ENCODE measurements at regions not wholly inside any gene's neighbourhood (a gene's known extent, or its start where the extent isn't known, plus 50 kb on each side); places are given as distances from the start of the nearest gene placed in this dataset.

DNA sequence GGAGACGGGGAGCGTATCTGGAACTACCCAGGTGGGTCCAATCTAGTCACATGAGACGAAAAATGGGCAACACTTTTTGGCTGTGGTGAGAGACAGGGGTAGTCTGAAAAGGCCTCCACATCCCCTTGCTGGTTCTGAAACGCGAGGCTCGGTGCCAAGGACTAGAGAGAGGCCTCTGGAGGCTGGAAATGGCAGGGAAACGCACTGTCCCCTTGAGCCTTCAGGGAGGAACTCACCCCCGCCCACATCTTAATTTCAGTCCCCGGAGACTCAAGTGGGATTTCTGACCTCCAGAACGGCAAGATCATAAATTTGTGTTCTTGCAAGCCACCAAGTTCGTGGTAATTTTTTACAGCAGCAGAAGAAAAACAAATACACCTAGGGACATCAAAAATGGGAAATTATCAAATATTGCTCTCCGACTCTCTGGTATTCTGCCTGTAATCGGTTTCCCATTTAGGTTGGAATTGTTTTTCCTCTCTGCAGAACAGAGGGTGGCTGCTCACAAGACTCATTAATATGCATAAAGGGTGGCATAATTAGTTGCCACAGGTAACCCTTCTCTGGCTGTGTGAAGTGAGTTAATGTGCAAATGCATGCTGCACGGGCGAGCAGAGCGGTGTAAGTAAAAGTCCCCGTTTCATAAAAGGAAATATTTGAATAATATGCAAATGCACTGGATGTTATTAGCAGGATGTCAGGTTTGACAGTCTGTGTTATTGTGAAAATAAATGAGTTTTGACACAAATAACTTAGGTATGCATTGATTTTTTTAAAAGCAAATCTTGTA, 185.7 kb downstream of the ARRDC4 start:
- no peak for DNase-seq

DNA sequence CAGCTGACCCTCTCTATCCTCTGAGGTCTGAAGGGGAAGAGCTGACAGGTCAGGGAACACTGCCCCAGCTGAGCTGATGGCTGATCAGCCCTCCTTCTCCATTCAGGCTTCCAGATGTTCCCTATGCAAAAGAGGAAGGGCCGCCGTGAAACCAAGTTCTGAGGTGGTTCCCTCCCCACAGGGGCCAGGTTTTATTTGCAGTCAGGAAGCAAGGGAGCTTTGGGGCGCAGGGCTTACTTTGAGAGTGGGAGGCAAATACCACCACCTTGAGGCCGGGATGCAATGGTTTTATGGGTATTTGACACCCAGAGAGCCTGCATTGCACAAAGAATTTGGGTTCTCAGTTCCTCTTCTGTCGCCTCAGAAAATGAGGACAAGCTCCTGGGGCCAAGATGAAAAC, 186.9 kb downstream of the ARRDC4 start:
- no peak for DNase-seq

DNA sequence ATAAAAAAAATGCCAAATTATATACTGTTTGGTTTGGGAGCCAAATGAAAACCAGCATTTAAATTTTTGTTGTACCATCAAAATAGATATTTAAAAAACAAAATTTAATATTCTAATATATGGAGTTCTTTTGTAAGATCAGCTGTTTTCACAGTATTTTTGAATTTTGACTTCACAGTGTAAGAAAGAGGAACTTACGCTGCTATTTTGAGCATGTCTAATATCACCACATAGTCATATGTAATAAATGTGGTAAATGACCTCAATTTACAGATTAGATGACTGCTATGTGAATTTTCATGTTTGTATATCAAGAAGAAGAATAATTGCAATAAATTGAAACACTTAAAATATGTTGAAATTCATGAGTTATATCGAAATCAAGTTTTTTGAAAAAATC, 189.6 kb downstream of the ARRDC4 start:
- DNase-seq: no peak

DNA sequence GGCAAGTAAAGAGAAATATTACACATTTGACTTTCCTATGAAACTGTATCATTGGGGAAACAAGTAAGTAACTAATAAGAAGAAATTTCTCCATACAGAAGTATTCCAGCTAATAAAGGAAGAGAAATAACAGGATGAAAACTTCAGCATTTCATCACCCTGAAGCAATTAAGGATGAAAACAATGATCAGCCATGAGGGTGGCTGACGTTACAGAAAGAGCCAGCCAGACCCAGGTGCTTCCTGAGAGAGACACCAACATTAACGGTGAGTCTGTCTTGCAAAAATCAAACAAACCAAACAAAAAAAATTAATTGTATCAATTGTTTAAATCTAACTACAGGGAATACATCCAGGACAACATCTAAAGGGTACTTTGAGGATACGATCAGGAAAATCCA, 190.0 kb downstream of the ARRDC4 start:
- DNase-seq: no peak

DNA sequence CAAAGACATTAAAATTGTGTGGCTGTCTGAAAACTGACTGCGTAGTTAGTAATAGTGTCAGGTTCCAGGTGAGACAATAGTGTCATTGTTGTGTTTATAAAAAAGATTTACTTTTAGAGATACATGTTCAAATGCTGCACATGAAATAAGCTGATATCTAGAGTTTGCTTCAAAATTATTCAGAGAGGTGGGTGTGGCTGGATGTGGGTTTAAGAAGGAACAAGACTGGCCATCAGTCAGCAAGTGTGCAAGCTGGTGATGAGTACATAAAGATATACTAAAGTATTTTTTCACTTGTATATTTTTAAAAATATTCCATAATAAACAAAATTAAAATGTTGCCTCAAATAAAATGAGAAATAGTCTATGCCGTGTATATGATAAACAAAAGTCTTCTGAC, 190.6 kb downstream of the ARRDC4 start:
- DNase-seq: no peak

DNA sequence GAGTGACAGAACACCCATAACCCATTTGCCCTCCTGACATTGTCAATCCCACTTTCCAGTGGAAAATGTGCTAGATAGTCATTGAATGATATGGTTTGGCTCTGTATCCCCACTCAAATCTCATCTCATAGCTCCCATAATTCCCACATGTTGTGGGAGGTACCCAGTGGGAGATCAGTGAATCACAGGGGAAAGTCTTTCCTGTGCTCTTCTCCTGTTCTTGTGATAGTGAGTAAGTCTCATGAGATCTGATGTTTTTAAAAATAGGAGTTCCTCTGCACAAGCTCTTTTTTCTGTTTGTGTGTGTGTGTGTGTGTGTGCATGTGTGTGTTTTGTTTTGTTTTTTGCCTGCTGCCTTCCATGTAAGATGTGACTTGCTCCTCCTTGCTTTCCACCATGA, 191.7 kb downstream of the ARRDC4 start:
- DNase-seq: no peak

GRCh38 chr15:98154863-98155262, 194.4 kb downstream of the ARRDC4 start:
- no peak for DNase-seq

DNA sequence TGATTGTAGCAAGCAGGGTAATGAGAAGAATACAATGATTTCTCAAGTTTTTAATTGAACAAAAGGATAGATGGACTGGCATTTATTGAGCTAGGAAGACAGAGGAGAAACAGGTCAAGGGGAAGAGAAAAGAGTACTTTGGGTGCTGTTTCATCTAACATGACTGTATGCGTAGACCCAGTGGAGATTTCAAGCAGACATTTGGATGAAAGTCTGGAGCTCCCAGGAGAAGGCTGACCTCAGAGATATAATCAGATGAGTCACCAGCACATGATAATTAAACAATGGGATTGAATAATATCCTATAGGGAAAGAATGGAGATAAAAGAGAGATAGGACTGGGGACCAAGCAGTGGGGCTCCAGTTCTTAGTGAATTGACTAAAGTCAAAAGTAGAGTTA, 194.9 kb downstream of the ARRDC4 start:
- no peak for DNase-seq

- no peak for DNase-seq
These were observed 199.7 kb downstream of the ARRDC4 start for GRCh38 chr15:98160236-98160635.

- DNase-seq: no peak
These were observed 203.0 kb downstream of the ARRDC4 start for GRCh38 chr15:98163319-98164045.

- DNase-seq: no peak
These were observed 204.1 kb downstream of the ARRDC4 start for GRCh38 chr15:98164571-98164970.

DNA sequence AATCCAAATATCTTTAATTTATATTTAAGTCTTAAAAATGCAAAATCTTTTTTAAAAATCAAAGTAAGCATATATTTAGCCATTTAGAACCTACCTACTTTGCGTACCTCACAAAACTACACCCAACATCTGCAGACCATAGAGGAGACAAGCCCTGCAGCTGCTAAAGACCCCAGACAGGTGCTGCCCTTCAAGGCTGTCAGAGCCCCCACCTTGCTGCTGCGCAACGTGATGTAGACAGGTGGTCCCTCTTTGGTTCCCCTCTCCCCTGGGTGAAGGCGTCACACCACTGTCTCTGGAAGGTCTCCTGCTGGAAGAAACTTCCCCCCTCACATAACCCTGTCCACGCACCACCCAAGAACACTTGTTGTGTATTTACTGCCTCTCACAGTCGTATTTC, 204.5 kb downstream of the ARRDC4 start:
- DNase-seq: no peak

DNA sequence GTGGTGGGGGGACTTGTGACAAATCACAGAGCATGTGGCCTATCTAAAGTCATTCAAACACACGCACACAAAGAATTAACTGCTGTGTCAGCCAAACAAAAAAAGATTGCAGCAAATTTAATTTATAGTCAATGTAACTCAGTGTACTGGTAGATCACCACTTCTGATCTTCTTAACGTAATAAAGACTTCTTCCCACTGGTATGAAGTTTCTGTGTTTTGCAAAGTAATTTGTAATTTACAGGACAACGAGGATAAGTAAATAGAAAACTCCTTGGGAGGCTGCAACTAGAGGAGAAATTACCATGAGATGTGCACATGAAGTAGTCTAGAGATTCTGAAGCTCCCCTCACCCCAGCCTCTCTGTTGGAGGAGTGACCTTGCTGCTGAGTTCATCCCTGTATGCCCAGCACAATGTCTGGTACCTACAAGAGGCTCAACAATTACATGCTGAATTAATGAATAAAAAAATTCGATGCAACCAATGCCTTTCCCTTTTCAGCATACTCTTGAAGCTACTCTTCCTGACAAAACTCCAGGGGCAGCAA, 207.3 kb downstream of the ARRDC4 start:
- no peak for DNase-seq

- no peak for DNase-seq
These were observed 209.0 kb downstream of the ARRDC4 start for GRCh38 chr15:98169551-98169950.

DNA sequence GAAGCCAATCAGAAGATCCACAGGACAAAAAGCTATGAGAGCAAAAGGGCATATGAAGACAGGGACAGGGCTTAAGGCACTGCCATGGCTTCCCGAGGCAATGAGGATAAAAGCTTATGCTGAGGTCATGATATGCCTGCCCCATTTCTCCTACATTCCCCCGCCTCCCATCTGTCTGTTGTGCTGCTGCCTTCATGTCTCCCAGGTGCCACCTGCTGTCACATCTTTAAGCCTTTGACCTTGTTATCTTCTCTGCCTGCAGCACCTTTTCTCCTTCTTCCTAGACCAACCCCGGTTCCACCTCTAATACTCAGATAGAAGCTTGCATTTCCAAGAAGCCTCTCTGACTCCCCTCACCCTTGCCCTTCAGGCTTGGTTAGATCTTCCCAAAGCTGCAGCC, 213.8 kb downstream of the ARRDC4 start:
- no peak for DNase-seq

- no peak for DNase-seq
These were observed 214.3 kb downstream of the ARRDC4 start for GRCh38 chr15:98174841-98175240.

- peak; percentile 2 for DNase-seq
These were observed 217.6 kb downstream of the ARRDC4 start for GRCh38 chr15:98177966-98178592.

DNA sequence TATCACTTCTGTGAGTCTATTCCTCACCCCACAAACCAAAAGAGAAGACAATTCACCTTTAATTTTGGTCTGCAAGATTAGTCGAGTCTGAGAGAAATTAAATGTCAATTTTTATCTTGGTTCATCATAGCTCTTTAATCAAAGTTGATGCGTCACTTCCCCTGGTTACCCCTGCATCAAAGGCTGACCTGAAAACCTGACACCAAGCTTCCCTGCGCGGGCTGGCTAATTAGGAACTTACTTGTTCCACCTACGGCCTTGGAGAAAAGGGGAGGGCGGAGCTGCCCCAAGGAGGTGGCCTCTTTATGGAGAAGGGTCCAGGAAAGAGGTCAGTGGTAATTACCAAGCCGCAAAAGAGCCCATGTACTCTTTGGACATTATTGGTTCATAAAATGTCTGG, 218.4 kb downstream of the ARRDC4 start:
- no peak for DNase-seq

GRCh38 chr15:98187549-98187948, 227.0 kb downstream of the ARRDC4 start:
- no peak for DNase-seq

DNA sequence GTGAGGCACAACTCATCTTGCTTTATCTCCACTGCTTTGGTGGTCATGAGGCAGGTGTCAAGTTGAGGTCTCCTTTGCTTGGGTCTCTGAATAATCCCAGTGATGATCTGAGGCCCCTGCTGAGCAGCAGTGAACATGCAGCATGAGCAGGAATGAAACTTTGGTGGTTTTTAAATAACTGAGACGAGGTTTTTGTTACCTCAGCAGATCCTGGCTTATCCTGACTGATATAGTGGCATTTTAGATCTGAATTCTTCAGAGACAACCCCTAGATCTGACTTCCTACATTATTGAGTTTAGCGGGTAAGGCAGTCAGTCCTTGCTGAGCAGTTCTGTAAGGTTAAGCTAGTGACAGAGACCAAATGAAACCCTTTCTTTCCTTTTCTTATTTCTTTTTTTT, 230.4 kb downstream of the ARRDC4 start:
- DNase-seq: no peak

DNA sequence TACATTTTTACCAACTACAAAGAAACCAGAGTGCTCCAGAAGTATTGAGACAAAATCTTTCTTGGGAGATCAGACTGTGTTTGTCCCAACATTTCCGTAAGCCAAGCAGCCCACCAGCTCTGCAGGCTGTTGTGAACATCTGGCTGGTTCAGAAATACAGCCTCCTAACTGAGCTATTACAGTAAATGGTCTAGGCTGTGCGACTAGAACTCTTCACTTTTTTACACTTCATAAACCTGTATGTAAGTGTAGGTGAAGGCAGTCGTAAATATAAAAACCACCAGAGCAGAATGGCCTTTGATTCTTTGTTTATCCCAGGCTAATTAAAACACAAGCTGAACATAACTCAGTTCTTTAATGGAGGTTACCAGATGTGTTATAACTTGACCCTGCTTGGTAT, 235.3 kb downstream of the ARRDC4 start:
- DNase-seq: no peak

DNA sequence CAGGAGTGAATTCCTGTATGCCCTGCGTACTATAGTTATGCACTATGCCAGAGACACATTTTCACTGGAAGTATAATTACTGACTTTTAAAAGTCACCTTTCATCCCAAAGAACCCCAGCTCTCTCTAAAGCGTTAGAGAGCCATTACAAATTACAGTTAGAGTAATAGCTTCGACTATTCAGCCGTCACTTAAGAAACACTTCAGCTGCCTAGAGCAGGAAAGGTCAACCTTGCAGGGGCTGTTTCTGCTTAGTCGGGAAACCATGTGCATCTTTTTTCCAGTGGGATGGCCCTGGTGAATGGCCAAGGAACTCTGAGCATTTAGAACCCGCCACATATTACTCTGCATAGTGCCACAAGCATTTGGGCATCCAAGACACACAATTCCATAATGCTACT, 235.9 kb downstream of the ARRDC4 start:
- no peak for DNase-seq

DNA sequence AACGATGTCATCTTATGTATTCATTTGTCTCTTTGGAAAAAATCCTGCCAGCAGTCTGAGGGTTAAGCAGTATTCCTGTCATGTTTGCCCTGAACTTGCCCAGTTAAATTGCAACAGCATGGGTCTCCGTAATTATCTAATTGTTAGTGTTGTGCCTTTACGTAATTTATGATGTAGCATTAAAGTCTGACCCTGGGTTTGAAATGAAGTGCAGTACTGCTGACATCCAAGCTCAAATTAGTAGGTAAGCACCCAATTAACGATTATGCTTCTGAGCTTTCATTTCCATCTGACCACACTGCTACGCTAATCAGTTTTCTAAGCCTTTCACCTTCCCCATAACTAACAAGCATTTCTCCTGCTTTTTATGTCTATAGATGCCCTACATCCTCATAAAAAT, 241.8 kb downstream of the ARRDC4 start:
- no peak for DNase-seq

Measured in dermis blood vessel endothelial cell (primary cell).